GM18502 (cell line): ENCODE measurements at regions not wholly inside any gene's neighbourhood (a gene's known extent, or its start where the extent isn't known, plus 50 kb on each side); places are given as distances from the start of the nearest gene placed in this dataset.
A peak's percentile ranks its signal among the peaks of the same experiment; 100 is the strongest.
"Not testable (repeated sequence)": the region's sequence is repeated elsewhere in the genome, so short reads cannot be mapped to it uniquely, and the experiment has no call there.

ENCODE experiments used
- ATAC-seq: cut with Tn5 transposase; IDR thresholded peaks from one replicate; pipeline ENCODE4 v1.9.1; 2021; ENCODE audit warnings: mild to moderate bottlenecking; ENCODE audit not compliant: unreplicated experiment, poor library complexity

DNA sequence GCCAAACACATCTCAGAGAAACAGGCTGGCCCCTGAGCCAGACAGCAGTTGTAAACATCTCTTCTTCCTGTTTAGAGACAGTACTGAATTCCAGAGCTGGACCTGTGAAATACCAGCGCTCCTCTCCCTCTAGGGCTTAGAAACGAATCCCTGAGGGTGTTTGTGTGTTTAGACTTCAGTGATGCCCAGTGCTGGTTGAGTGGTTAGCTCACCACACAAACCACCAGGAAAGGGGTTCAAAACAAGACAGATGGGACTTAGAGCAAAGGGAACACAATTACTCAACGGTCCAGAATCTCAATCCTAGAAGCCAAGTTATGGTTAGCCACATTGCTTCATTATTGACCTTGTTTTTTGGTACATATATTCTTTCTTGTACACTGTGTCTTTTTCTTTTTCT is 108.7 kb upstream of the TMEM170B start:
- ATAC-seq, result peak; percentile 66

DNA sequence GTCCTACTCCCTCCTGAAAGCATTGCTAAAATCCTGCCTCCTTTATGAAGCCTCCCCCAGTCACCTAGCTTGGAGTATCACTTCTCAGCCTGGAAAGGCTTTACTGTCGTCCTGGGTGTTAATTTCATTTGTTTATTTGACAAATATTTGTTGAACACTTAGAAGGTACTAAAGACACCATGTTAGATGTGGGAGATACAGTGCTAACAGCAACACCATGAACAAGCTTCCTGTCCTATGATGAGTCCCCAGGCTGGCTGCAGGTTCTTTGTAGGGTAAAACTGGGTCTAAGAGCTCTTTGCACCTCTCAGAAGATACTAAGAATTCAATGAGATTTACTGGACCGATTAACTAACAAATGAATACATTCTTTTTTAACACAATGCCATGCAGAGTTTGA is 109.2 kb upstream of the TMEM170B start:
- no peak for ATAC-seq

DNA sequence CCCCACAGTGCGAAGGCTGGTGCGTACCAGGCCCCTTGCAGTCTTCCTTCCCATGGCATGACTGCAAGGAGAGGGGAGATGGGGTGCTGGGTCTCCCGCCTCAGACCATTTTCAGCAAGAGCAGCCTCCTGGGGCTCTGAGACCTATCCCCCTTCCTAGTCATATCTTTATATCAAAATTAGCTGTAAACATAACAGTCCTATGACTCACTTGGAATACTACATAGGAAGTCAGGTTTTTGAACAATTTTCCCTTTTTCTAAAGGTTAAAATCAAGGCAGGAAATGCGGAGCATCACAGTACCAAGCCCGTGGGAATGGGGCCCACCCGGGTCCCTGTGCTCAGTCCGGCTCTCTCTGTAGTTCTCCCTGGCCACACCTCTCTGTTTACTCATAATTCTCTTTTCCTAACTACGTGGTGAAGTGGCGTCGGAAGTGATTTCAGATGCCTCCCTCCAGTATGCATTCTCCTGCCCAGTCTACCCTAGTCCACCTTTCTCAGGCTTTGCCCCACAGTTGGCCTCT is 109.8 kb upstream of the TMEM170B start:
- ATAC-seq, result no peak

DNA sequence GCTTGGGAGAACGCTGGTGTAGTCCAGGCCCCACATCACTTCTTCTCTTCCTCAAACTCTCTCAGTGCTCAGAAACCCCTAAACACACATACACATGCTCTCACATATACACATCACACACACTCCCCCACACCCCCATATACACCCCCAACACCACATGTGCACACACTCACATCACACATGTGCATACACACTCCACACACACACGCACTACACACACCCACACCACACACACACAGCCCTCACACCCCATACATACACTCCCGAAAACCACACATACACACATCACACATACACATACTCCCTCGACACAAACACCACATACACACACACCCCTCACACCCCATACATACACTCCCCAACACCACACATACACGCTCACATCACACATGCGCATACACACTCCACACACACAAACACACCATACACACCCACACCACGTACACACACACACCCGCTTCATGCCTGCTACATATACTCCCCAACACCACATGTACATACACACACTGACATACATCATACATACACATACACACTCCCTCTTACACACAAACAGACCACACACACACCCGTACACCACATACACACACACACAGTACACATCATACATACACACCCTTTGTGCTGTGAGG is 110.3 kb upstream of the TMEM170B start:
- ATAC-seq, result no peak

DNA sequence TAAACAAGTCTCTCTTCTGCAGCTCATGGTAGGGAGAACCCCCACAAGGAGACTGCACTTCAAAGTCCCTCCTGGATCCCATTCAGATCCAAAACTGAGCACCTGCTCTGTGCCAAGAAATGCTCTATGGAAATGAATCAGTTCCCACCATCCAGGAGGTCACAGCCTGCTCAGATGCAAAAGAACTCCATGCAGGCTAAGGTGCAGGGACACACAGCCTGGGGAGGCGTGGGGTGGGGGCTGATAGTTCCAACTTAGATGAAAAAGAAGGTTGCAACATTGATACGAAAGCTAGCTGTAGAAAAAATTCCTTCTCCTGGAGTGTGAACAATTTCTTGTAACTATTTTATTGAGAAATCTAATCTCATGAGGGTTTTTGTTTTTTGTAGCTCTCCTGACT is 111.0 kb upstream of the TMEM170B start:
- no peak for ATAC-seq

DNA sequence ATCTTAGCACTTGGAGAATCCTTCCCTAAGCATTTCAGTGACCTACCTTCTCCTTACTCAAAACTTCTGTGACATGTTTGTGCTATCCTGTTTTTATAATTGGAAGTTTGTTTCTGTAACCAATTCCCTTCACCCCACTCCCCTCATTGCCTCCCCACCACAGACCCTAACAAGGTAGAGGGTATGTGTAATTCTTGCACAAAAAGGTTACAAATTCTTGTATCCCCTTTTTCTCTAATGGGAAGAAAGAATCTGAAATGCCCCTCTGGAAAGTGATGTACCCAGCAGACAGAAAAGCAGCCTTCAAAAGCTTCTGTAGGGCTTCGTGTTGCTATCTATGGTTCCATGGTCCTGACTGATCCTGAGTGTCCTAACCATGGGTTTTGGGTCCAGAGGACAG is 111.7 kb upstream of the TMEM170B start:
- ATAC-seq, result no peak

DNA sequence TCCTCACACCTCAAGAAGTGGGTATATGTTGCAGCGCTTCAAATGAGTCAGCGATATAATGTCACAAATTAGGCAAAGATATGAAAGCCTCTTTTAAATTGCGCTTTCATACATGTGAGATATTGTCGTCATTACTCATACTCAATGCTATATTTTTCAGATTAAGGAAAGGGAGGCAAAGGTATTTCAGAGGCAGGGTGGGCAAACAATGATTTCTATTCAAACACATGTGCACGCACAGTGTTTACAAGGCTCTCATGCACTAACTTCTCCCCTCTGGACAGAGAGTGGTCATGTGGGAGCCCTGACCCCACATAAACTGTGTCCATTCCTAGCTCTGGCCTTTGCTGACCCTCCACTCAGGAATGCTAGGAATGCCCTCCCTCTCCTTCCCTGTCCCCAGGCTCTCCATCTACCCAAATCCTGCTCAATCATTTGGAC is 112.1 kb upstream of the TMEM170B start:
- no peak for ATAC-seq

DNA sequence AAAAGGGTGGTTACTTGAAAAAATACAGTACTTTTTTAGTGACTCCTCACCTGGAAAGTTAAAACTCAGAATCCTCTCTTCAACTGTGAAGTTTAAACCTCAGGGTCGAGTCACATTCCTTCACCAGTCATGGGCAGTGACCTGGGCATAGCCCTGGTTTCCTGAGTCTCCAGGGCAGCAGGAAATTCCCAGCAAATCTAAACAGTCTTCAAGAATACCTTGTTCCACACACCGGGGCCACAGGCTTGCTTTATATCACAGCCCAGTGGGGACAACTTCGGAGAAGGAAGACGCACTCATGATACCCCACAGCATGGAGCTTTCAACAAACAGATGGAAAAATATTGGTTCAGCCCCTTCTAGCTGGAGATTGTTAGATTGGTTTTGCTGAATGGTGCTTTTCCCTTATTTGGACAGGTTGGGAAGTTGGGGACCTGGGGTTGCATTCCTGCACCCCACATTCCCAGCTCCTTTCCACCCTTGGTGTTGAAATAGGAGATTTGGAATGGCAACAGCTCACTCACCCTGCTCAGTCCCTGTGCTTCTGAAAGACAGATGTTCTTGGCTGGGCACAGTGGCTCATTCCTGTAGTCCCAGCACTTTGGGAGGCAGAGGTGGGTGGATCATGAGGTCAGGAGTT is 113.0 kb upstream of the TMEM170B start:
- ATAC-seq, result no peak

DNA sequence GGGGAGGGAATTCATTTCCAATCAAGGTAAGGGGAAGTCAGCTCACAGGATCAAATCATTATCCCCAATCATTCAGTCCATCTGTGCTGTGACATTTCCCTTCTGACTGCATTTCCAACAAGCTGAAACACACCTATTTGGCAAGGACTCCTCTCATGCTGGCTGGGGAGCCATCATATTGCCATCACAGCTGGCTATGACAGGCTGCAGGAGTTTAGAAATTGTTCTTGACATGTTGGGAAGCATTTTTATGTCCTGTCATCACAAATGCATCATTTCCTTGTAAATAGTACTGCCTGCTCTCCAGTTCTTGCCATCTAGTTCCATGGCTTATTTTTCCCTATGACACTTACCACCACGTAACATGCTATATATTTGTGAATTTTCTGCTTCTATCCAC is 113.9 kb upstream of the TMEM170B start:
- ATAC-seq, result no peak

DNA sequence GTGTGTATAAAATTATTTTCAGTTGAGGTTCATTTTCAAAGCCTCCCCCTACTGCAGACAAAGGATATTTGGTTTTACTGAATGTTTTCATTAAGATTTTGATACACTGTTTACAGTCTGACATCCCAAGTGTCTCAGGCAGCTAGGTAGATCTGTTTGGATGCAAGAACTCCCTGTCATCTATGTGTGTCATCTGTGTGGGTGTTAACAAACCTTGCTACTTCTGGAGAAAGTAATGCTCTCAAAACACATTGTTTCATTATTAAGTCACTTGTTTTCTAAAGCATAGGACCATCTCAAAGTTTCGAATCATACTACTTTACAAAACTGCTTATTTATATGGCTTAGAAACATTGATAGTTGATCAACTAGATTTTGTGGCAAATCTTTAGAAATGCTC is 114.5 kb upstream of the TMEM170B start:
- no peak for ATAC-seq

DNA sequence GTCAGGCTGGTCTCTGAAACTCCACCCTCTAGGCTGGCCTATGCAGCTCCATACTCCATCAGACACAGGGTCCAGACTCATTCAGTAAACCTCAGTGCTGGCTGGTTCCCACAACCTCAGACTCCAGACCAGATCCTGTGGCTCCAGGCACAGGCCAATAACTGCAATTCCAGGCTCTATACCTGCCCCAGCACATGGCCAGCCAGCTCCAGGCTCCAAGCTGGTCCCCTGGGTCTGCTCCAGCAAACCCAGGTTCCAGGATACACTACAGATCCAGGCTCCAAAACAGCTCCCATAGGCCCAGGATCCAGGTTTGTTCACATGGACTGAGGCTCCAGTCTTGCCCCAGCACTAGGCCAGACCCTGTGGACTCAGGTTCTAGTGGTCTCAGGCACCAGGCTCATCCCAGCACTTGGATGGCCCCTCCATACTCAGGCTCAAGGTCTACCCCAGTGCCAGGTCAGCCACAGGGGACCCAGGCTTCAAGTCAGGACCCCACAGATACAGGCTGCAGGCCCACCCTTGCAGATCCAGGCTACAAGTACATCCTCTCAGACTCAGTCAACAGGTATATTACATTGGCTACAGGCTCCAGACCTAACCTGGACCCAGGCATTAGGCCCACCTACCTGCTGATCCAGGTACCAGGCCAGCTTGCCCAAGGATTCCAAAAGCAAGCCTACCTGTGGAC is 117.6 kb upstream of the TMEM170B start:
- no peak for ATAC-seq

DNA sequence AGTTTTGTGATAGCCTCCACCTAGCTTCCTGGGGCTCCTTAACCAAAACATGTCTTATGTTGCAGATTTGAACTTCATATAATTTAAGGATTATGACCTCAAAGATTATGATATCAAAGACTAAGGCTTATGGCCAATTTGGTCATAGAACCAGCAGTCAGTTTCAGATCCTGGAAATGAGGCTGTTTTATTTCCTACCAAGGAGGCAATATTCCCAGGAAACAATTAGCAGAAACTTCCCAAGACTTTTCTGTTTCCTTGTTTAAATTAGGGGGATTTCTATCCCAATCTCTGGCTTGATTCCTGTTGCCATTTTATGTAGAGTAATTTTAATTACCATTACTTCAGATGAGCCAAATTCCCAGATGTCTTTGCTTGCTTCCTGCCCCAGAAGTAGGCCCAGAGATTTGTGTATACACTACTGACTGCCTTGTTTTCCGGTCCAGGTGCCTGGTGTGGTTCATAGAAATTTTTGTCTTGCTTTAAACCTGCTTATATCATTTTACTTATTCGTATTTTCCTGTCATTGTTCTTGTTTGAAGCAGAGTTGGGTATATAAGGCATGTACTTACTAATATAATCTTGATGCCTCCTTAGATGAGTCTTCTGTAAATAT is 119.2 kb upstream of the TMEM170B start:
- no peak for ATAC-seq

DNA sequence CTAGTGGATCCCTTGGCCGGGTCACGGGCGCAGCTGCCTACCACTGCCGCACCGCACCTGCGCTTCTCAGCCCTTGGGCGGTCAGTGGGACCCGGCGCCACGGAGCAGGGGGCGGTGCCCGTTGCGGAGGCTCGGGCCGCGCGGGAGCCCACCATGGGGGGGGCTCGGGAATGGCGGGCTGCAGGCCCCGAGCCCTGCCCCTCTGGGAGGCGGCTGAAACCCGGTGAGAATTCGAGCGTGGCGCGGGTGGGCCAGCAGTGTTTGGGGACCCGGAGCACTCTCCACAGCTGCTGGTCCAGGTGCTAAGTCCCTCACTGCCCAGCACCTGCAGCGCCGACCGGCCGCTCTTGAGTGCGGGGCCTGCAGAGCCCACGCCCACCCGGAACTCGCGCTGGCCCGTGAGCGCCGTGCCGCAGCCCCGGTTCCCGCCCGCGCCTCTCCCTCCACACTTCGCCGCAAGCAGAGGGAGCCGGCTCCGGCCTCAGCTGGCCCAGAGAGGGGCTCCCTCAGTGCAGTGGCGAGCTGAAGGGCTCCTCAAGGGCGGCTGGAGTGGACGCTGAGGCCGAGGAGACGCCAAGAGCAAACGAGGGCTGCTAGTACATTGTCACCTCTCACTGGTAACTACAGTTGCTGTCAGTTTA is 120.5 kb upstream of the TMEM170B start:
- no peak for ATAC-seq

DNA sequence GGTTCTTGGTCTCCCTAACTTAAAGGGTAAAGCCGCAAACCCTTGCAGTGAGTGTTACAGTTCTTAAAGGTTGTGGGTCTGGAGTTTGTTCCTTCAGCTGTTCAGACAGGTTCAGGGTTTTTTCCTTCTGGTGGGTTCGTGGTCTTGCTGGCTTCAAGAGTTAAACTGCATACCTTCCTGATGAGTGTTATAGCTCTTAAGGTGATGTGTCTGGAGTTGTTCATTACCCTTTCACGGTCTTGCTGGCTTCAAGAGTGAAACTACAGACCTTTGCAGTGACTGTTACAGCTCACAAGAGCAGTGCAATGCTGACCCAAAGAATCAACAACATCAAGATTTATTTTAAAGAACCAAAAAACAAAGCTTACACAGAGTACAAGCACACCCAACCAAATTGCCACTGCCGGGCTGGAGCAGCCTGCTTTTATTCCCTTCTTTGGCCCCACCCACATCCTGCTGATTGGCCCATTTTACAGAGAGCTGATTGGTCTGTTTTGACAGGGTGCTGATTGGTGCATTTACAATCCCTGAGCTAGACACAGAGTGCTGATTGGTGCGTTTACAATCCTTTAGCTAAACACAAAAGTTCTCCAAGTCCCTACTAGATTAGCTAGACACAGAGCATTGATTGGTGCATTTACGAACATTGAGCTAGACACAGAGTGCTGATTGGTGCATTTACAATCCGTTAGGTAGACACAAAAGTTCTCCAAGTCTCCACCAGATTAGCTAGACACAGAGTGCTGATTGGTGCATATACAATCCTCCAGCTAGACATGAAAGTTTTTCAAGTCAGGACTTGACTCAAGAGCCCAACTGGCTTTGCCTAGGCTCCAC is 121.2 kb upstream of the TMEM170B start:
- ATAC-seq, result not testable (repeated sequence)

DNA sequence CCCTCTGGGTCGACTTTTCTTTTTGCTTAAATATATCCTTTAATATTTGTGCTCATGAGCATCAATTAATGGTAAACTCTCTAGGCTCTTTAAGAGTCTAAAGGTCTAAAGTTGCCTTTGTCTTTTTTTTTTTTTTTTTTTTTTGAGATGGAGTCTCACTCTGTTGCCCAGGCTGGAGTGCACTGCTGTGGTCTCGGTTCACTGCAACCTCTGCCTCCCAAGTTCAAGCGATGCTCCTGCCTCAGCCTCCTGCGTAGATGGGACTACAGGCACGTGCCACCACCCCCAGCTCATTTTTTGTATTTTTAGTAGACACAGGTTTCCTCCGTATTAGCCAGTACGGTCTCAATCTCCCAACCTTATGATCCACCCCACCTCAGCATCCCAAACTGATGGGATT is 122.0 kb upstream of the TMEM170B start:
- no peak for ATAC-seq

DNA sequence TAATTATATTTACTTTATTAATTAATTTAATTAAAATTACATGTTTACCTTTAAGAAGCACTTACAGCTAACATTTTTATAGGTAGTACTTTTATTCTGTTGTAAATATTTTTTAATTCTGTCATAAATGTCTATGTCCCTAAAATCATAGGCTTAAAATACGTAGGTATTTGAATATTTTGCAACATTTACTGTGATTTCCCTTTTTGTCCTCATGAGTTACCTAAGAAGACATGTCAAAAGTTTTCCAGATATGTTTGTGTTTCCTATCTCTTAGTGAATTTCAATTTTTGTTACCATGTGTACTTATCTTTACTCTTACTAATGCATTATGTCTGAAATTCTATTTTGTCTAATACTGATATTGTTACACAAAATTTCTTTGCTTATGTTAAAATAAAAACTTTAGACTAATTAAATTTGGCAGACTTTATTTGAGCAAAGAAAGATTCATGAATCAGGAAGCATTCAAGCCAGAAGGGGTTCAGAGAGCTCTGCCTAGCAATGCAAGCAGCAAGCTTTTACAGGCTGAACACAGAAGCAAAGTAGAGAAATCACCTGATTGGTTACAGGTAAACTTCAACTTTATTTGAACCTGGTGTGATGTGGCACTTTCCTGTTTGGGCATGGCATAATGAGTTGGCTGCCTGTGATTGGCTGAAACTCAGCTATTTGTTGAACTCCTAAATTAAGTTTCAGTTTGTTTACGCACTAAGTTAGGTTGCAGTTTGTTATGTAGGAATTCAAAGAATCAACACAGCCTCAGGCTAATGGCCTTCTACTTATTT is 123.2 kb upstream of the TMEM170B start:
- ATAC-seq, result no peak

DNA sequence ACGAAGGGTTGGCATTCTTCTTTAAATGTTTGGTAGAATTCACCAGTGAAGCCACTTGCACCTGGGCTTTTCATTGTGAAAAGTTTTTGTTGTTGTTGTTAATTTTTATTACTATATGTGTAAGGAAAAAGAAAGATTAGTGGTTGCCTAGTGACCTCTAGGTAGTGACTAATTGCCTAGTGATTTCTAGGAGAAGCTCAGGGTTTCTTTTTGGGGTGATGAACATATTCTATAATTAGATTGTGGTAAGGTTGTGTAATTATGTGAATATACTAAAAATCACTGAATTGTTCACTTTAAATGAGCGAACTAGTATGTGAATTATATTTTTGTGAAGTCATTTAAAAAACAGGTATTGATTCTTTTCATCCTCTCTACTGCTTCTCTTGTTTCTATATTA is 123.8 kb upstream of the TMEM170B start:
- no peak for ATAC-seq

DNA sequence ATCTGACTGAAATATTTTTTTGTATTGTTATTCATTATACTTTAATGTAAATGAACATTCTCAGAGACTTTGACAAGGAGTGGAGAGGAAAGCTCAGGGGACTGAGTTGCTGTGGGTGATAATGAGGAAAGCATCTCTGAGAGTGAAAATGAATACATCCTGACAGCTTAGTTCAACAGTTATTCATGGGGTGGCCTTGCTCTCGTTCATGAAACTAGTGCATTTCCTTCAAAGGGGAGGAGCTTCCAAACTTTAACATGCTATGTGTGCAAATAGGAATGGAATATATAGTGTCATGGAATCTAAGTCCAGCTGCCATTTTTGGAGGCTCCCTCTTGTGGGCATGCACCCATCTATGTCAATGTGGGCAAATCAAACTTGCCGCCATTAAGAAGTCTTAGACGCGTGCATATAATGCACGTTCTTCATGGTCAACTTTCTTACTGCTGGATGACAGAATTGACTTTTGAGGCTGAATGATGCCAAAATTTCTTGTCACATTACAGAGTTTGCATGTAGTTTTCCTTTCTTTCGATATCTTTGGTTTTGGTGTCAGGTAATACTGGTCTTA is 124.3 kb upstream of the TMEM170B start:
- no peak for ATAC-seq

DNA sequence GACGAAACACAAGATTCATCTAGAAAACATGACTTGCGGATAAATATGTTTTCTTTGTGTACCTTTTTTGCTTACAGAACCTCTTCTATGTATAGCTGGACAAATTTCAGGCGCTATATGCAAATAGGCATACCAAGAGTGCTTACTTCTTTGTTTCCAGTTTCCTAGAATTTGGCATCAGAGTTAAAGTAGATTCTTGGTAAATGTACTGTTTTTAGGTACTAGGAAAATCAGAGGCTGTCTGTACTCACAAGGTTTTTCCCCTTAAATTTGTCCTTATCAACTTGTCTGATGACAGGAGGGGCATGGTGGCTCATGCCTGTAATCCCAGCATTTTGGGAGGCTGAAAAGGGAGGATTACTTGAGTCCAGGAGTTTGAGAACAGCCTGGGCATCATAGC is 124.9 kb upstream of the TMEM170B start:
- ATAC-seq, result no peak
